ENCODE measurements at regions not wholly inside any gene's neighbourhood (a gene's known extent, or its start where the extent isn't known, plus 50 kb on each side); places are given as distances from the start of the nearest gene placed in this dataset.

DNA sequence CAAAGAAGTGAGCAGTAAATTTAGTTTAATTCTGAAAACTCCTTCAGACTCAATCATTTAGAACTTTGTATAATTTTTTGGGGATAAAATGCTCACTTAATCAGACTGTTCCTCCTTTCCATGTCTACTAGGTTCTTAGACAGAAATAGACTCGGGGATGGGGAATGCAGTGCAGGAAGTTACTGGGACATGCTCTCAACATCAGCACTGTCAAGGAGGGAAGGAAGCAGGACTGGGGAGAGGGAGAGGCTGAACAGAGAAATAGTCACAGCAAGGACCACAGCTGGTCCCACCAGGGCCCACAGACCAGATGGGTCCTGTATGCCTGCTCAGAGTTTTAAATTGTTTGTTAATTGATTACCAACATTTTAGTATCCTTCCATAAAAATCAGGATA lies 310.1 kb upstream of the MSX2 start:
- Histone ChIP-seq H3K27me3 (ENCODE audit: insufficient read depth, low read length) (peaks cover 2% of the 10 kb centered on the region; the same call in 1 of the 2 replicates), H3K27ac (ENCODE audit: low read depth, low read length) (no peak overlapping the region)
- 92% methylated on average over 1 of the region's 1 CpG for WGBS

DNA sequence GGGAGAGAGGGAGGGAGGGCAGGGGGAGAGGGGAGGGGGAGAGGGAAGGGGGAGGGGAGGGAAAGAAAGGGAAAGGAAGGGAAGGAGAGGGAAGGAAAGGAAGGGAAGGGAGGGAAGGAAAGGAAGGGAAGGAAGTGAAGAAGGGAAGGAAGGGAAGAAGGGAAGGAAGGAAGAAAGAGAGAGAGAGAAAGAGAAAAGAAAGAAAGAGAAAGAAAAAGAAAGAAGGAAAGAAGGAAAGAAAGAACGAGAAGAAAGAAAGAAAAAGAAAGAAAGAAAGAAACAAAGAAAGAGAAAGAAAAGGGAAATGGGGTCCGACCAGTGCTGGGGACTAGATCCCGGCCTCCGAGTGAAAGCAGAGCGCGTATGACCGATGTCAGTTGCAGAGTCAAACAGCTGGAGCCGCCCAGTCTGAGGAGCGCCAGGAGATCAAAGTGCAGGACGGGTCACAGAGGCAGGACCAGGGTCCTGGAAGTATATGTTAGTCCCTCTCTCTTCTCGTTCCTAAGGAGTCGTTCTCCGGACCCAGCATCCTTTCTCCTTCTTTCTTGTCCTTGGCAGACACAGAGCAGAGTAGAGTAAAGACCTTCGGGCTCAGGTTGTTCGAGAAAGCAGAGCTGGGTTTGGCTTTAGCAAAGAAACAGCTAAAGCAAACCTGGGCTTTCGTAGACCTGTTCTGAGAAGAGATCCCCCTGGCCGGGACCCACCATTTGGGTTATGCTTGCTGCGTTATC lies 305.4 kb upstream of the MSX2 start:
- no peaks in the 10 kb centered on the region for H3K9me3 ChIP-seq (ENCODE audit: insufficient read depth, low read depth, low read length)
- WGBS: 7% methylated on average over 18 of the region's 18 CpGs
- H3K4me3 ChIP-seq (ENCODE audit: low read length): peak overlapping the region; percentile 52
- no peaks in the 10 kb centered on the region for H3K4me1 ChIP-seq (ENCODE audit: insufficient read depth, low read length)
- H3K27me3 ChIP-seq (ENCODE audit: insufficient read depth, low read length): peaks cover 3% of the 10 kb centered on the region; the same call in 1 of the 2 replicates
- no peak overlapping the region for H3K9ac ChIP-seq (ENCODE audit: low read depth, low read length)
- no peak overlapping the region for H3K27ac ChIP-seq (ENCODE audit: low read depth, low read length)
- H3K36me3 ChIP-seq (ENCODE audit: insufficient read depth, low read length): no peaks in the 10 kb centered on the region

More for the DNA sequence above, 310.1 kb upstream of the MSX2 start:
- Histone ChIP-seq H3K9ac (ENCODE audit: low read depth, low read length) (no peak overlapping the region), H3K4me3 (ENCODE audit: low read length) (no peak overlapping the region), H3K4me1 (ENCODE audit: insufficient read depth, low read length) (peaks cover 8% of the 10 kb centered on the region; the same call in 1 of the 2 replicates), H3K9me3 (ENCODE audit: insufficient read depth, low read depth, low read length) (no peaks in the 10 kb centered on the region), H3K36me3 (ENCODE audit: insufficient read depth, low read length) (no peaks in the 10 kb centered on the region)

DNA sequence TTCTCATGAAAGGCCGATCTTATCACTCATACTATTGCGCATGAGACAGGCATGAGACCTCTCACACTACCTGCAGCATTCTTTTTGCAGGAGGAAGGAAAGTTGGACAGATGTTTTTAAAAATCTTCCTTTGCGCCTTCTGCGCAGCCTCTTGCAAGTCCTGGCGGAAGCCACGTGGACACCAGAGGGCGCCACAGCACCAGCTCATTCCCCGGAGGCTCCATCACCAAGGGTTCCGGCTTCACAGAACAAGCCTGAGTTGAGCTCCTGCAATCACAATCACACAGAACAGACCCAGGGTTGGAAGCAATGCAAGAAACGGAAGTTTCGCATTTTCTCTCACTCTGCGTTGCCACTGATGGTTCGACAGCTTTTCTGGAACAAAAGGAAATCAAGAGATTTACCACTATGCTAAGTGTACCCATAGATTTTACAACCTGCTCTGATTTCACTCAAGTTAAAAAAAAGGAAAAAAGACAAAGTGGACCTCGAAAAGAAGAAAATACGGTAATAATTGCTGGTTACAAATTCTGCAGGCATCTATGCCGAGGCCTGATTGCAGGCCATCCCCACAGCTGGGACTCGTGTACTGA lies 304.7 kb upstream of the MSX2 start:
- WGBS: 23% methylated on average over 17 of the region's 17 CpGs
- H3K4me3 ChIP-seq (ENCODE audit: low read length): peak overlapping the region; percentile 52
- no peak overlapping the region for H3K27ac ChIP-seq (ENCODE audit: low read depth, low read length)
- no peaks in the 10 kb centered on the region for H3K9me3 ChIP-seq (ENCODE audit: insufficient read depth, low read depth, low read length)
- no peaks in the 10 kb centered on the region for H3K36me3 ChIP-seq (ENCODE audit: insufficient read depth, low read length)
- peaks cover 3% of the 10 kb centered on the region; the same call in 1 of the 2 replicates for H3K27me3 ChIP-seq (ENCODE audit: insufficient read depth, low read length)
- H3K9ac ChIP-seq (ENCODE audit: low read depth, low read length): no peak overlapping the region
- no peaks in the 10 kb centered on the region for H3K4me1 ChIP-seq (ENCODE audit: insufficient read depth, low read length)

DNA sequence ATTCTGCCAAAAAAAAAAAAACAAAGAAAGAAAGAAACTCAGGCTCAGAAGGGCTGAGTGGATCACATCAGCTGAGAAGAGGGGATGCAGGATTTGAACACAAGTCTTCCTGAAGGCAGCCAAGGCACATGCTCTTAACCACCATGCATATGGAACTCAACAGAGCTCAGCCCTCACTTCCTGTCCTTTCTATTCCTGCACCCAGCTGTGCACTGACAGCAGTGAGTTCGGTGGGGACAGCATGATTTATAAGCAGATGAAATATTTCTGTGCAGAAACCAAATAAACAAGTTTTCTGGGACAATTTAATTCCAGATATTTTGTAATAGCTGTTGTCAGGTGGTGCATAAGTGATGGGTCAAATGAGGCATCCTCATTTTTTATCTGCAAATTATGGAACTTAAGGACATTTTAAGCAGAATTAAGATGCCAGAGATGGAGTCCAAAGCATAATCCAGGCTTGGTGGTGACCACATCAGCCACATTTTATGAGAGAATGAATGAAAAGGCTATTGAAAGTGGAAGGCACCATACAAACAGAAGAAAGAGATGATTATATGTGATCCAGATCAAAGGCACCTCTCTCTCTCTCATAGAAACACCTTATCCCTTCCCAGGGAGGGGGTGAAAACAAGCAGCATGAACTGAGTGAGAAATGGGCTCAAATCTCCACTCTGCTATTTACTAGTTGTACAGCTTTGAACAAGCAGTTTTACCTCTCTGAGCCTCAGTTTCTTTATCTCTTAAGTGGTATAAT lies 303.6 kb upstream of the MSX2 start:
- WGBS: 90% methylated on average over 1 of the region's 1 CpG
- Histone ChIP-seq H3K4me3 (ENCODE audit: low read length) (no peak overlapping the region), H3K9ac (ENCODE audit: low read depth, low read length) (no peak overlapping the region), H3K9me3 (ENCODE audit: insufficient read depth, low read depth, low read length) (no peaks in the 10 kb centered on the region), H3K36me3 (ENCODE audit: insufficient read depth, low read length) (no peaks in the 10 kb centered on the region), H3K27me3 (ENCODE audit: insufficient read depth, low read length) (peaks cover 3% of the 10 kb centered on the region; the same call in 1 of the 2 replicates), H3K4me1 (ENCODE audit: insufficient read depth, low read length) (no peaks in the 10 kb centered on the region), H3K27ac (ENCODE audit: low read depth, low read length) (no peak overlapping the region)

DNA sequence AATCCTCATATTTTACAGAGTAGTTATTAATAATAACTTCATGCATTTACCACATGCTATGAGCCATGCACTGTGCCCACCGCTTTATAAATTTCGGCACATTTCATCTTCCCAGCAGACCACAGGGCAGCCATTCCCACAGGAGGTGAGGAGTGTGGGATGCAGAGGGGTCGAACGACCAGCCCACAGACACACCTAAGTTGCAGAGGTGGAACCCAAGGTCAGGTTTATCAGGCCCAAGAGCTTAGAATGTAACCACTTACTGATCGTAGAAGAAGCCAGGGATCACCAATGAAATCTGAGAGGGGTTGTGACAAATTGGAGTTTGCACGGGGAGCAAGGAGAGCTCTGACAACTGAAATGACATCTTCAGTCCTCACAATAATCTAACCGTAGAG lies 303.0 kb upstream of the MSX2 start:
- WGBS: 84% methylated on average over 7 of the region's 7 CpGs
- no peaks in the 10 kb centered on the region for H3K36me3 ChIP-seq (ENCODE audit: insufficient read depth, low read length)
- no peak overlapping the region for H3K27ac ChIP-seq (ENCODE audit: low read depth, low read length)
- H3K4me1 ChIP-seq (ENCODE audit: insufficient read depth, low read length): no peaks in the 10 kb centered on the region
- no peak overlapping the region for H3K9ac ChIP-seq (ENCODE audit: low read depth, low read length)
- peaks cover 3% of the 10 kb centered on the region; the same call in 1 of the 2 replicates for H3K27me3 ChIP-seq (ENCODE audit: insufficient read depth, low read length)
- no peak overlapping the region for H3K4me3 ChIP-seq (ENCODE audit: low read length)
- no peaks in the 10 kb centered on the region for H3K9me3 ChIP-seq (ENCODE audit: insufficient read depth, low read depth, low read length)

DNA sequence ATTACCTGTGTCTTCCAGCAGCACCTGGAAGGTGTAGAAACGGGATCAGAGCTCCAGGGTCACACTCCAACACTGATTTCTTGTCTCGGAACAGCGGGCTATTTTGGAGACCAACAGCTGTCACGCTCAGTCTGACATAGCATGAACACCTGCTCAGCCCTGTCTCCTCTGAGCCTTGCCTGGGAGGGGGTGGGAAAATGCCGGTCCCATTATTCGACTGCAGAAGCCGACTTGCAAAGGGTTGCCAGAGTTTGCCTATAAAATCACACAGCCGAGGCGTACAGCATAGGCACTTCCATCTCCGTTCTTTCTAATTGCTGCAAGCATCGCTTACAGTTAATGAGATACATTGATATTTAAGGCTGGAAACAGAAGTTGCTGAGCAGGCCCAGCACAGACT lies 300.8 kb upstream of the MSX2 start:
- H3K27ac ChIP-seq (ENCODE audit: low read depth, low read length): no peak overlapping the region
- no peak overlapping the region for H3K4me3 ChIP-seq (ENCODE audit: low read length)
- H3K4me1 ChIP-seq (ENCODE audit: insufficient read depth, low read length): no peaks in the 10 kb centered on the region
- H3K27me3 ChIP-seq (ENCODE audit: insufficient read depth, low read length): peaks cover 3% of the 10 kb centered on the region
- H3K36me3 ChIP-seq (ENCODE audit: insufficient read depth, low read length): no peaks in the 10 kb centered on the region
- WGBS: 90% methylated on average over 11 of the region's 11 CpGs
- H3K9me3 ChIP-seq (ENCODE audit: insufficient read depth, low read depth, low read length): no peaks in the 10 kb centered on the region
- no peak overlapping the region for H3K9ac ChIP-seq (ENCODE audit: low read depth, low read length)

DNA sequence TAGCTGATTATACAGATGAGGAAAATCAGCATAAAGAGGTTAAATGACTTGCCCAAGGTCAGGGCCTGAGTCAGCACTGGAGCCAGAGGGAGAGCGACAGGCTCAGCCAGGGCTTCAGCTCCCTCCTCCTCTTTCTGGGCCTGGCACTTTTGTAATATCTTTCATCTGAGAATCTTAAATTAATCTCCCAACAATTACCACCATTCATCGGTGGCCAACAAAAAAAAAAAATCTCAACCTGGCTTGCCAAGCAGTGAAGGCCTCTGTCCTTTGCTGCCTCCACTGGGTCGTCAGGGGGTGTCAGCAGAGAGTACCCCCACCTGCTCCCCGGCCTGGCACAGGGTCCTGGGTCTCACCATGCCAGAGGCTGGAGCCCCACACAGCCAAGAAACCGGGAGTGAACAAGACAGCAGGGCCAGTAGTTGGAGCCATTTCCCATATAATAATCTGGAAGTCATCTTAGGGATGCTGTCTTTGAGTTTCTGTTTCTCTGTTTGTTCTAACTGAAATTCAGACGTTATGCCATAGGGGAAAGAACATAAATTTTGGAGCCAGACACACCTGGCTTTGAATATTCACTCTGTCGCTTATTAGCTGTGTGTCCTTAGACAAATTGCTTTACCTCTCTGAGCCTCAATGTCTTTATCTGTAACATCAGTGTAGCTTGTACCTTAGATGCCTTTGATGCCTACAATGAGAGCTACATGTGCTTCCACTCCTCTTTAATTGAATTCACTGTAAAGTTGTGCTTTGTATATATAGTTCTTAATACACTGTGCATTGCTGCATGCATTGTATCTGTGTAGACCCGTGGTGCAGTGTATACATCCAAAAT lies 299.9 kb upstream of the MSX2 start:
- Histone ChIP-seq H3K27me3 (ENCODE audit: insufficient read depth, low read length) (no peaks in the 10 kb centered on the region; the same call in 1 of the 2 replicates), H3K9ac (ENCODE audit: low read depth, low read length) (no peak overlapping the region), H3K4me1 (ENCODE audit: insufficient read depth, low read length) (no peaks in the 10 kb centered on the region), H3K27ac (ENCODE audit: low read depth, low read length) (no peak overlapping the region), H3K36me3 (ENCODE audit: insufficient read depth, low read length) (no peaks in the 10 kb centered on the region), H3K4me3 (ENCODE audit: low read length) (no peak overlapping the region), H3K9me3 (ENCODE audit: insufficient read depth, low read depth, low read length) (no peaks in the 10 kb centered on the region)
- WGBS: 77% methylated on average over 8 of the region's 8 CpGs

DNA sequence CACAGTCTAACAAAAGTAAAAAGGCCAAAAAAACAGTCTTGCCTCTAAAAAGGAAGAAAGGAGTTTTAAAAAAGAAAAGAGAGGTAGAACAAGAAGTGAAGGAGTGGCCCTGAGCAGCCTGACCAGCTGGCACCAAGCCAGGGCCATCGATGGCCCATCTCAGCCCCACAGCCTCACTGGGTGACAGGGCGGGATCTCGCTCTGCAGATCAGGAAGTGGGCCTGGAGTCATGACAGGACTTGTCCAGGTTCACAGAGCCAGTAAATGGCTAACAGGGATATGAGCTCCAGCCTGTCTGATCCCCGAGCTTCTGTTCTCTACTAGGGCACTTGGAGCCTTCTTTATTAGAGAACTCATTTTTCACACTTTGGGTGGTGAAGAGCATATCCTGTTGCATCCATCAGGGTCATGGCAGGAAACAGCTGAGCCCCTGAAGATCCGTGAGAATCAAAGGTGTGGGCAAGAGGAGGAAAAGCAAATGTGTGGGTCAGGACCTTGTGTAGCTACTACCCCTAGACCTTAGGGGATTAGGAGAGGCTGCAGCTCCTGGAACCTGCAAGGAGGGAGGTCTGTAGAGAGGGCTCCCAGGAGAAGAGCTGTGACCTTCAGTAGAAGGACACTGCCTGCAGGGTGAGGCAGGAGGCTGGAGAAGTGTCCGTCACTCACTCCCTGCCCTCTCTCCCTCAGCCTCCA lies 299.0 kb upstream of the MSX2 start:
- Histone ChIP-seq H3K4me1 (ENCODE audit: insufficient read depth, low read length) (no peaks in the 10 kb centered on the region), H3K9ac (ENCODE audit: low read depth, low read length) (no peak overlapping the region), H3K27me3 (ENCODE audit: insufficient read depth, low read length) (no peaks in the 10 kb centered on the region; the same call in 1 of the 2 replicates), H3K4me3 (ENCODE audit: low read length) (no peak overlapping the region), H3K36me3 (ENCODE audit: insufficient read depth, low read length) (no peaks in the 10 kb centered on the region), H3K27ac (ENCODE audit: low read depth, low read length) (no peak overlapping the region), H3K9me3 (ENCODE audit: insufficient read depth, low read depth, low read length) (no peaks in the 10 kb centered on the region)
- WGBS: 75% methylated on average over 6 of the region's 6 CpGs

DNA sequence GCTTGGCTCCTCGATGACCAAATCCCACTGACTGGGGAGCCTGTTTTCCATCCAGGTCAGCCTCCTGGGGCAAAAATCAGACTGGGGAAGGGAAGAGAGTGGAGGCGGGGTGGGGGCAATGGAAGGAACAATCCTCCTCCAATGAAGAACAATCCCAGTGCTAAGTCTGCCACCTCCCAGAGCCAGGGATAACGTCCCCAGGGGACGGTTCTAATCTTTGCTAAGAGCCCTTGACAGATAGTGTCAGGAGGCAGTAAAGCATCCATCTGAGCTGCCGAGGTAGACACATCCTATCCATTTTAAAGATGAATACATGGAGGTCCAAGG lies 298.5 kb upstream of the MSX2 start:
- Histone ChIP-seq H3K36me3 (ENCODE audit: insufficient read depth, low read length) (no peaks in the 10 kb centered on the region), H3K9ac (ENCODE audit: low read depth, low read length) (no peak overlapping the region), H3K4me3 (ENCODE audit: low read length) (no peak overlapping the region), H3K27me3 (ENCODE audit: insufficient read depth, low read length) (no peaks in the 10 kb centered on the region; the same call in 1 of the 2 replicates), H3K9me3 (ENCODE audit: insufficient read depth, low read depth, low read length) (no peaks in the 10 kb centered on the region), H3K27ac (ENCODE audit: low read depth, low read length) (no peak overlapping the region), H3K4me1 (ENCODE audit: insufficient read depth, low read length) (no peaks in the 10 kb centered on the region)
- 77% methylated on average over 4 of the region's 5 CpGs for WGBS

DNA sequence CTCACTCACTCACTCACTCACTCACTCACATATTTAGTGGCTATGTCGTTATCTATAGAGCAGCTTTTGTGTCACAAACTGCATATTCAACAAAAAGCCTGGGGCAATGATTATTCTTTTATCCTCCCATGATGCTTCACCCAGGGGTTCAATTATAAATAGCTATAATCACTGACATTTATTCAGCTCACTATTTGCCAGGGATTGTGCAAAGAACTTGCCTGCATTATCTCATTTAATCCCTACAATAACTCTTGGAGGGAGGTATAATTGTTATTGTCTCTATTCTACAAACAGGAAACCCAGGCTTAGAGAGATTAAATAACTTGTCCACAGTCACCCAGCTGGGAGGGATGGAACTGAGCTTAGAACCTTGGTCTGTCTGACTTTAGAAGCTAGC lies 298.0 kb upstream of the MSX2 start:
- Histone ChIP-seq H3K27me3 (ENCODE audit: insufficient read depth, low read length) (no peaks in the 10 kb centered on the region; the same call in 1 of the 2 replicates), H3K36me3 (ENCODE audit: insufficient read depth, low read length) (no peaks in the 10 kb centered on the region), H3K27ac (ENCODE audit: low read depth, low read length) (no peak overlapping the region), H3K9ac (ENCODE audit: low read depth, low read length) (no peak overlapping the region), H3K4me1 (ENCODE audit: insufficient read depth, low read length) (no peaks in the 10 kb centered on the region), H3K9me3 (ENCODE audit: insufficient read depth, low read depth, low read length) (no peaks in the 10 kb centered on the region), H3K4me3 (ENCODE audit: low read length) (no peak overlapping the region)
- 77% methylated on average over 1 of the region's 1 CpG for WGBS

All from HUES64 (cell line).